GM23338 (cell line): ENCODE measurements at regions not wholly inside any gene's neighbourhood (a gene's known extent, or its start where the extent isn't known, plus 50 kb on each side); places are given as distances from the start of the nearest gene placed in this dataset.

Experiments
- CTCF ChIP-seq, 2 experiments: fragments of 200-600 bp in 1 of 2; sonication (generic) in 1 of 2; conservative IDR thresholded peaks; 2 replicates each; pipeline versions ENCODE4 v1.5.1 to v1.6.1; 2016 to 2017; ENCODE audit warnings: antibody characterized with exemption in 2 of 2, low read depth in 2 of 2, mild to moderate bottlenecking in 2 of 2, moderate library complexity in 1 of 2
- EZH2 ChIP-seq: fragments of 200-600 bp; sonication (generic); IDR thresholded peaks from one replicate; pipeline ENCODE4 v1.8.0; 2017; ENCODE audit warnings: antibody characterized with exemption, mild to moderate bottlenecking, low read depth; ENCODE audit not compliant: unreplicated experiment

GRCh38 chr10:43960477-43960876, 311.8 kb upstream of the ZNF32 start:
- no peak for TF ChIP-seq CTCF (conservative IDR thresholded peaks at IDR 0.05; ENCODE audit: low read depth in 2 of 2)
- no peak for TF ChIP-seq EZH2
